Smooth muscle cell (in vitro differentiated cells): ENCODE measurements at regions not wholly inside any gene's neighbourhood (a gene's known extent, or its start where the extent isn't known, plus 50 kb on each side); places are given as distances from the start of the nearest gene placed in this dataset.

ENCODE experiments used
- DNase-seq: peaks from one replicate; lab custom pipeline; 2025; ENCODE audit not compliant: unreplicated experiment; lab: John Stamatoyannopoulos, UW
- H2AFZ ChIP-seq: fragments of 200-600 bp; sonication (generic); 2 replicates; pipeline ENCODE4 v1.6.0; 2016; ENCODE audit warnings: antibody characterized with exemption, low read depth, mild to moderate bottlenecking
- H3F3A ChIP-seq: fragments of 200-600 bp; sonication (generic); 2 replicates; pipeline ENCODE4 v1.6.0; 2017; ENCODE audit warnings: antibody characterized with exemption, low read depth
- H3K27ac ChIP-seq: fragments of 200-600 bp; sonication (generic); 2 replicates; pipeline ENCODE4 v1.5.1; 2016; ENCODE audit warnings: low read depth, mild to moderate bottlenecking
- H3K27me3 ChIP-seq: fragments of 200-600 bp; sonication (generic); 2 replicates; pipeline ENCODE4 v1.6.1; 2016; ENCODE audit warnings: low read depth, mild to moderate bottlenecking
- H3K36me3 ChIP-seq: fragments of 200-600 bp; sonication (generic); 2 replicates; pipeline ENCODE4 v1.5.1; 2016; ENCODE audit warnings: low read depth
- H3K4me1 ChIP-seq: fragments of 200-600 bp; sonication (generic); 2 replicates; pipeline ENCODE4 v1.5.1; 2016; ENCODE audit warnings: low read depth
- H3K4me2 ChIP-seq: fragments of 200-600 bp; sonication (generic); 2 replicates; pipeline ENCODE4 v1.6.0; 2016; ENCODE audit warnings: mild to moderate bottlenecking
- H3K4me3 ChIP-seq: fragments of 200-600 bp; sonication (generic); 2 replicates; pipeline ENCODE4 v1.5.1; 2016; ENCODE audit warnings: mild to moderate bottlenecking
- H3K79me2 ChIP-seq: fragments of 200-600 bp; sonication (generic); 2 replicates; pipeline ENCODE4 v1.6.0; 2016; ENCODE audit warnings: low read depth, mild to moderate bottlenecking
- H3K9ac ChIP-seq: fragments of 200-600 bp; sonication (generic); 2 replicates; pipeline ENCODE4 v1.6.0; 2016; ENCODE audit warnings: low read depth
- H3K9me3 ChIP-seq: fragments of 200-600 bp; sonication (generic); replicated peaks from 2 replicates; pipeline ENCODE4 v1.5.1; 2016; ENCODE audit warnings: low read depth
- H4K20me1 ChIP-seq: fragments of 200-600 bp; sonication (generic); 2 replicates; pipeline ENCODE4 v1.6.0; 2016; ENCODE audit warnings: low read depth
- CTCF ChIP-seq: fragments of 200-600 bp; sonication (generic); IDR thresholded peaks from 2 replicates; pipeline ENCODE4 v1.5.1; 2017; ENCODE audit warnings: borderline replicate concordance, mild to moderate bottlenecking, antibody characterized with exemption; ENCODE audit not compliant: insufficient read depth, poor library complexity, severe bottlenecking
- WGBS: methylation state at CpG from one replicate; pipeline ENCODE4 v1.1.7; 2016; ENCODE audit warnings: low lambda C conversion rate; 5-methylcytosine and 5-hydroxymethylcytosine counted together

- no peaks in the 10 kb centered on the region for H4K20me1 ChIP-seq
- H2AFZ ChIP-seq = no peak overlapping the region
- TF ChIP-seq CTCF = no peak
- WGBS = 88% methylated on average over 7 of the region's 7 CpGs
- no peak overlapping the region for H3K4me2 ChIP-seq
- H3K9ac ChIP-seq = no peak overlapping the region
- no peaks in the 10 kb centered on the region for H3K27me3 ChIP-seq
- no peaks in the 10 kb centered on the region for H3K9me3 ChIP-seq
- H3K4me1 ChIP-seq = peaks cover 4% of the 10 kb centered on the region
- no peak for DNase-seq
- H3K4me3 ChIP-seq = no peak overlapping the region
- H3F3A ChIP-seq = no peaks in the 10 kb centered on the region
- no peak overlapping the region for H3K27ac ChIP-seq
- no peaks in the 10 kb centered on the region for H3K36me3 ChIP-seq
- H3K79me2 ChIP-seq = no peaks in the 10 kb centered on the region
Measured at GRCh38 chr12:97336900-97337751, 125.5 kb upstream of the RMST start.

GRCh38 chr12:97342130-97342529 is 120.5 kb upstream of the RMST start:
- WGBS = 52% methylated on average over 1 of the region's 1 CpG
- no peak overlapping the region for H3K9ac ChIP-seq
- no peaks in the 10 kb centered on the region for H4K20me1 ChIP-seq
- no peaks in the 10 kb centered on the region for H3K9me3 ChIP-seq
- no peaks in the 10 kb centered on the region for H3K79me2 ChIP-seq
- H3K4me2 ChIP-seq = no peak overlapping the region
- H3K27ac ChIP-seq = no peak overlapping the region
- no peak for DNase-seq
- no peak overlapping the region for H2AFZ ChIP-seq
- H3K4me1 ChIP-seq = peaks cover under 1% of the 10 kb centered on the region
- no peak overlapping the region for H3K4me3 ChIP-seq
- H3K36me3 ChIP-seq = no peaks in the 10 kb centered on the region
- TF ChIP-seq CTCF = no peak
- H3F3A ChIP-seq = no peaks in the 10 kb centered on the region
- no peaks in the 10 kb centered on the region for H3K27me3 ChIP-seq

- no peak for DNase-seq
- Histone ChIP-seq H3F3A (no peaks in the 10 kb centered on the region), H3K4me1 (peaks cover 9% of the 10 kb centered on the region), H3K9ac (no peak overlapping the region), H3K27ac (no peak overlapping the region), H3K79me2 (no peaks in the 10 kb centered on the region), H3K4me2 (no peak overlapping the region), H3K36me3 (no peaks in the 10 kb centered on the region), H4K20me1 (no peaks in the 10 kb centered on the region), H3K9me3 (no peaks in the 10 kb centered on the region), H2AFZ (no peak overlapping the region), H3K4me3 (no peak overlapping the region), H3K27me3 (no peaks in the 10 kb centered on the region)
- 39% methylated on average over 5 of the region's 5 CpGs for WGBS
- TF ChIP-seq CTCF = no peak
Measured at GRCh38 chr12:97347956-97348355, 114.6 kb upstream of the RMST start.

- WGBS = 63% methylated on average over 3 of the region's 3 CpGs
- no peak overlapping the region for H3K4me2 ChIP-seq
Measured at GRCh38 chr12:97358361-97358760, 104.2 kb upstream of the RMST start.

More at GRCh38 chr12:97358361-97358760, 104.2 kb upstream of the RMST start:
- TF ChIP-seq CTCF = no peak
- H3K9ac ChIP-seq = no peak overlapping the region
- H3K36me3 ChIP-seq = no peaks in the 10 kb centered on the region
- H3K27ac ChIP-seq = no peak overlapping the region
- no peaks in the 10 kb centered on the region for H4K20me1 ChIP-seq
- no peaks in the 10 kb centered on the region for H3K27me3 ChIP-seq
- no peak overlapping the region for H2AFZ ChIP-seq
- no peaks in the 10 kb centered on the region for H3K79me2 ChIP-seq
- H3K4me1 ChIP-seq = peaks cover 10% of the 10 kb centered on the region
- H3K9me3 ChIP-seq = no peaks in the 10 kb centered on the region
- H3K4me3 ChIP-seq = no peak overlapping the region
- no peak for DNase-seq
- H3F3A ChIP-seq = no peaks in the 10 kb centered on the region
